ENCODE measurements at regions not wholly inside any gene's neighbourhood (a gene's known extent, or its start where the extent isn't known, plus 50 kb on each side); places are given as distances from the start of the nearest gene placed in this dataset.
"Not testable (repeated sequence)": the region's sequence is repeated elsewhere in the genome, so short reads cannot be mapped to it uniquely, and the experiment has no call there.

- no peak overlapping the region for H3K27ac ChIP-seq (ENCODE audit: insufficient read depth, low read depth, low read length)
- H3K79me2 ChIP-seq (ENCODE audit: control insufficient read depth, insufficient read depth, low read length) = no peaks in the 10 kb centered on the region
- no peaks in the 10 kb centered on the region for H3K36me3 ChIP-seq (ENCODE audit: control insufficient read depth in 2 of 2, extremely low read depth in 1 of 2, insufficient read depth in 2 of 2, low read length in 2 of 2)
- no peak for TF ChIP-seq MYC (IDR thresholded peaks at IDR 0.05; ENCODE audit: low read depth, low read length)
- H2AFZ ChIP-seq (ENCODE audit: low read depth, low read length) = no peak overlapping the region
- ChIA-PET CTCF (no interaction called here), POLR2A (no interaction called here)
- H3K9ac ChIP-seq (replicated peaks; ENCODE audit: extremely low read depth, insufficient read depth, low read length) = no peak overlapping the region
- H4K20me1 ChIP-seq (replicated peaks; ENCODE audit: control insufficient read depth, extremely low read depth, insufficient read depth, low read length) = no peaks in the 10 kb centered on the region
- no peaks in the 10 kb centered on the region for H3K27me3 ChIP-seq (ENCODE audit: control insufficient read depth in 2 of 2, insufficient read depth in 2 of 2, low read length in 2 of 2)
- FAIRE-seq (no peak), DNase-seq (ENCODE audit: low read depth, low spot score) (no peak)
- H3K9me1 ChIP-seq (replicated peaks; ENCODE audit: control insufficient read depth, extremely low read depth, insufficient read depth, low read length) = no peaks in the 10 kb centered on the region
- dilution Hi-C loops (cut with MboI; ENCODE audit: extremely low pct_ligation_motif_present, low sequenced_read_pairs) (no loop called here), intact Hi-C loops (cut with micrococcal nuclease) (no loop called here)
- H3K4me2 ChIP-seq (ENCODE audit: insufficient read depth, low read length) = no peak overlapping the region
- no peak overlapping the region for H3K4me3 ChIP-seq (replicated peaks in 1 of 3; ENCODE audit: insufficient read depth in 1 of 3, low read depth in 1 of 3, low read length in 3 of 3)
- H3K9me3 ChIP-seq (replicated peaks; ENCODE audit: control insufficient read depth, insufficient read depth, low read length) = no peaks in the 10 kb centered on the region
- no peaks in the 10 kb centered on the region for H3K4me1 ChIP-seq (ENCODE audit: control insufficient read depth, extremely low read depth, insufficient read depth, low read length)
- BruUV-seq (replicated peaks) = no TSS peak
Measured at GRCh38 chr4:107359208-107359607, 323.1 kb upstream of the DKK2 start.

GRCh38 chr4:107354304-107354703 lies 318.2 kb upstream of the DKK2 start:
- H3K4me1 ChIP-seq (ENCODE audit: control insufficient read depth, extremely low read depth, insufficient read depth, low read length); H3K4me2 ChIP-seq (ENCODE audit: insufficient read depth, low read length); H3K4me3 ChIP-seq (replicated peaks in 1 of 3; ENCODE audit: insufficient read depth in 1 of 3, low read depth in 1 of 3, low read length in 3 of 3); H3K27ac ChIP-seq (ENCODE audit: insufficient read depth, low read depth, low read length); intact Hi-C loops (cut with micrococcal nuclease); H4K20me1 ChIP-seq (replicated peaks; ENCODE audit: control insufficient read depth, extremely low read depth, insufficient read depth, low read length); POLR2A ChIA-PET; dilution Hi-C loops (cut with MboI; ENCODE audit: extremely low pct_ligation_motif_present, low sequenced_read_pairs); H3K9me3 ChIP-seq (replicated peaks; ENCODE audit: control insufficient read depth, insufficient read depth, low read length); DNase-seq (ENCODE audit: low read depth, low spot score); H3K9ac ChIP-seq (replicated peaks; ENCODE audit: extremely low read depth, insufficient read depth, low read length); H3K36me3 ChIP-seq (ENCODE audit: control insufficient read depth in 2 of 2, extremely low read depth in 1 of 2, insufficient read depth in 2 of 2, low read length in 2 of 2); H3K79me2 ChIP-seq (ENCODE audit: control insufficient read depth, insufficient read depth, low read length); H3K9me1 ChIP-seq (replicated peaks; ENCODE audit: control insufficient read depth, extremely low read depth, insufficient read depth, low read length); H3K27me3 ChIP-seq (ENCODE audit: control insufficient read depth in 2 of 2, insufficient read depth in 2 of 2, low read length in 2 of 2); CTCF ChIA-PET; H2AFZ ChIP-seq (ENCODE audit: low read depth, low read length); BruUV-seq (replicated peaks): not testable (repeated sequence)
- peak; percentile 15 to 33 for TF ChIP-seq CTCF (IDR thresholded peaks at IDR 0.05; ENCODE audit: extremely low read depth in 1 of 2, insufficient read depth in 1 of 2, low read depth in 1 of 2, low read length in 2 of 2)
- peak; percentile 12 for FAIRE-seq
